ENCODE measurements at regions not wholly inside any gene's neighbourhood (a gene's known extent, or its start where the extent isn't known, plus 50 kb on each side); places are given as distances from the start of the nearest gene placed in this dataset.

GRCh38 chr18:73908323-73908722 is 239.3 kb downstream of the FBXO15 start:
- TF ChIP-seq CTCF (IDR thresholded peaks at IDR 0.05; ENCODE audit: low read depth, low read length) = no peak
- DNase-seq (ENCODE audit: extremely low read depth, low read depth) = no peak

- no peak for TF ChIP-seq CTCF (IDR thresholded peaks at IDR 0.05; ENCODE audit: low read depth, low read length)
- no peak for DNase-seq (ENCODE audit: extremely low read depth, low read depth)
Observed at GRCh38 chr18:73901566-73901965, 246.1 kb downstream of the FBXO15 start.

- no peak for DNase-seq (ENCODE audit: extremely low read depth, low read depth)
- no peak for TF ChIP-seq CTCF (IDR thresholded peaks at IDR 0.05; ENCODE audit: low read depth, low read length)
Observed at GRCh38 chr18:73901151-73901550, 246.5 kb downstream of the FBXO15 start.

DNA sequence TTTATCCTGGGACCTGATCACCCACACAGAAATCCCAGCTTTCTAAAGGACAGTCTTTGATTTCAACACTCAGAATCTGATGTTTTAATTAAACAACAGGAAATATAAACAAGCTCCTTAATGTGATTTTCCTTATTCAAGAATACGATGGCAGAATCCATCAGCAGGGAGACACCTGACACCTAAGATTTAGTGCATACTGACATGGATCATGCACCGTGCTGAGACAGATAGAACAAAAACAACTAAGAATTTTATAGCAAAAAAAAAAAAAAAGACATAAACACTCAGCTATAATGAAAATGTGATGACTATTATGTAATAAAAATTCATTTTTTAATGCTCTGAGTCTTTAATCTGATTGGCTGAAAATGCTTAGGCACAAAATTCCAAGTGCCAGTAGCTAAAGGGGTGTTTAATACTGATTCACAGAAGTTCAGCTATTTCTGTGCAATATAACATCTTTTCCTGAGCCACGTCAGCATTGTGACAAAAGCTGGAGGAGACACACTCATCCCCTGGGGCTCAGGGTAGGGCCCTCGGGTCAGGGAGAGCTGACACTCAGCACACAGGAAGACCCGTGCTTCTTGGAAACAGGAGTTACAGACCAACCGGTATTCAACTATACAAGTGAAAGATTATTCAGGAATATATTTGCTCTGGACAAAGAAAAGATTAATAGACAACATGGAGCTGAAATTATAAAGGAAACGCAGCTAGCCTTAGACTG is 247.4 kb downstream of the FBXO15 start:
- no peak for DNase-seq (ENCODE audit: extremely low read depth, low read depth)
- TF ChIP-seq CTCF (IDR thresholded peaks at IDR 0.05; ENCODE audit: low read depth, low read length) = no peak

DNA sequence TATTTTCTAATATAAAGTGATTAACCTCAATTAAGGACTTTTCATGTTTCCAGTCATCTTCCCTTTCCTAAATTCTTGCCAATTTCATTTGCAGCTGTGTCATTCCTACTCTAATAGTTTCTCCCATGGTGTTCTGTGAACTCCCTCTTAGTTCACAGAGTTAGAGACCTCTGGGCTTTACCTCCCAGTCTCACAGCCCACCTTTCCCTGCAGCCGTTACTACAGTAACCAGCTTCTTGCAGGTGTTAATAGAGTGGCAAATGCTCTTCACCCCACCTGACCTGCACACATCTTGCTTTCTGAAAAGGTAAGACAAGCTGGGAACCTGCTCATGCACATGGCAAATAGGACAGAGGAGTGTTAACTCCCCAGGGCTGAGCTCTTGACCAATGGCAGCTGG is 250.1 kb downstream of the FBXO15 start:
- no peak for DNase-seq (ENCODE audit: extremely low read depth, low read depth)
- no peak for TF ChIP-seq CTCF (IDR thresholded peaks at IDR 0.05; ENCODE audit: low read depth, low read length)

DNA sequence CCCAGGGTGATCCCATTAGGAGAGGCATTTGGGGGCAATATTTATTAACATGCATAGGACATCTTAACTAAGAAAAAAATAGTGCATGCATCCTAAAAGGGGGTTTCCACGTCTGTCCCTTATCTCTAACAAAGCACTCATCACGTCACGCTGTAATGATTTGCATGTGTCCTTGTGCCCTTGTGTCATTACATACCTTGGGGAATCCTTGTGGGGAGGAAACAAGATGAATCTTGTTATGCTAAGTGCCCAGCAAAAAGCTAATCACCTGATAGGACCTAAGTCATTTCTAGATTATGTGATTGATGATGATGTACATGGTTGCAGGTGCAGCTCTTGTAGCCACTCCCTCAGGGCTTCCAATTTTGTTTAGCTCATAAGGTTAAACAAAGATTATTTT is 250.9 kb downstream of the FBXO15 start:
- no peak for TF ChIP-seq CTCF (IDR thresholded peaks at IDR 0.05; ENCODE audit: low read depth, low read length)
- DNase-seq (ENCODE audit: extremely low read depth, low read depth) = no peak

DNA sequence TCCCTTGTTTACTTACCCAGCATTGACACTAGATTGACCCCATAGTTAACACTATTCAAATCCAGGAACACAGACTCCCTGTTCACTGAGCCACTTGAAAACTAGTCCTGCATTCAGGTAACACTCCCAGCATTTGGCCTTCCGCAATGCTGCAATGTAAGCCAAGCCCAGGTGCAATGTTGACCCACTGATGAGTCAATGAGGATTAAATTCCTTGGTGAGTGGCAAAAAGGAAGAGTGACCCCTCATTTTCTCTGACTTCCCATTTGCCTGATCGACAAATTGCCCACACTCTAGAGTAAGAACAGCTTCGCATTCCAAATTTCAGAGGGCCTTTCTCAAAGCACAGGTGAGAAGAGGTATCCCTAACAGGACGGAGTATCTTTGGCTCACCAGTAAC is 251.9 kb downstream of the FBXO15 start:
- TF ChIP-seq CTCF (IDR thresholded peaks at IDR 0.05; ENCODE audit: low read depth, low read length) = no peak
- no peak for DNase-seq (ENCODE audit: extremely low read depth, low read depth)
